Activated CD4-positive, alpha-beta T cell treated with anti-CD3 and anti-CD28 coated beads, Interleukin-2, amount 10 ng/mL, durations not matched to agents 7 days and 5 days (primary cell): ENCODE measurements at regions not wholly inside any gene's neighbourhood (a gene's known extent, or its start where the extent isn't known, plus 50 kb on each side); places are given as distances from the start of the nearest gene placed in this dataset.
"Not testable (repeated sequence)": the region's sequence is repeated elsewhere in the genome, so short reads cannot be mapped to it uniquely, and the experiment has no call there.

Experiments used
- CTCF ChIA-PET: fragments of 350-600 bp; sonication (Branson Sonifier 250); formaldehyde crosslinking; loops from one replicate; lab custom pipeline; 2021; ENCODE audit warnings: antibody characterized with exemption; lab: Charles Lee
- POLR2A ChIA-PET: fragments of 350-600 bp; sonication (Branson Sonifier 250); formaldehyde crosslinking; loops from one replicate; lab custom pipeline; 2021; ENCODE audit warnings: antibody characterized with exemption; lab: Charles Lee
- DNase-seq: peaks from one replicate; pipeline ENCODE4 v3.0.0-alpha.2; 2020
- H3K27ac Mint-ChIP-seq: one replicate; pipeline ENCODE4 v1.8.0; 2021; ENCODE audit warnings: mild to moderate bottlenecking, moderate library complexity, mixed read lengths
- H3K27me3 Mint-ChIP-seq: one replicate; pipeline ENCODE4 v1.8.0; 2021; ENCODE audit warnings: mixed read lengths
- H3K36me3 Mint-ChIP-seq: one replicate; pipeline ENCODE4 v1.8.0; 2021; ENCODE audit warnings: low read depth, mixed read lengths
- H3K4me1 Mint-ChIP-seq: one replicate; pipeline ENCODE4 v1.8.0; 2021; ENCODE audit warnings: mixed read lengths
- H3K4me3 Mint-ChIP-seq: one replicate; pipeline ENCODE4 v1.8.0; 2021; ENCODE audit warnings: mild to moderate bottlenecking, moderate library complexity, mixed read lengths
- H3K9me3 Mint-ChIP-seq: one replicate; pipeline ENCODE4 v1.8.0; 2021; ENCODE audit warnings: mixed read lengths

DNA sequence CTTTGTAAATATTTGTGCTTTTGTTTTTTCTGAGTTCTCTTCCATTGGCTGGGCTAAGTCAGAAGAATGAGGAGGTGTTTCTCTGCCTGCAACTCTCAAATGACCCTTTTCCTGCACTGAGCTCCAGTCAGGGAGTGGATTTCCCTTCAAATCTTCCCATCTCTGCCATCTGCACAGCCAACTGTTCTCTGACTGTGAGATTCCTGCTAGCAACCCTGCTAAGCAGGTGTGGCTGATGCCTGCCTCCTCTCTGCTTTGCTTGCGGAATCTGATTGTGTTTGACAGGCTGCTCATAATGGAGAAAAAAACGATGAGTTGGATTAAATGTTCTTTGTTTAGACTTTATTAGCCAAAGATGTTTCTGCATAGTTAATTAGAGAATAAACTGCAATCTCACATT is 519.8 kb downstream of the TMEM114 start:
- no peaks in the 10 kb centered on the region for H3K4me1 Mint-ChIP-seq

DNA sequence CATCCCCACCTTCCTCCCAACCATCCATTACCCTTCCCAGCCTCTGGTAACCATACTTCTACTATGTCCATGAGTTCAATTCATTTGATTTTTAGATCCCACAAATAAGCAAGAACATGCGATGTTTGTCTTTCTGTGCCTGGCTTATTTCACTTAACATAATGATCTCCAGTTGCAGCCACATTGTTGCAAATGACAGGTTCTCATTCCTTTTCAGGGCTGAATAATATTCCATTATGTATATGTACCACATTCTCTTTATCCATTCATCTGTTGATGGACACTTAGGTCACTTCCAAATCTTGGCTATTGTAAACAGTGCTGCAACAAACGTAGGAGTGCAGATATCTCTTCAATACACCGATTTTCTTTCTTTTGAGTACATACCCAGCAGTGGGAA is 522.1 kb downstream of the TMEM114 start:
- H3K27me3 Mint-ChIP-seq, CTCF ChIA-PET, H3K4me3 Mint-ChIP-seq, POLR2A ChIA-PET, DNase-seq, H3K4me1 Mint-ChIP-seq, H3K36me3 Mint-ChIP-seq, H3K27ac Mint-ChIP-seq: not testable (repeated sequence)
- peaks cover 30% of the 10 kb centered on the region for H3K9me3 Mint-ChIP-seq

More for the DNA sequence above, 519.8 kb downstream of the TMEM114 start:
- ChIA-PET CTCF (no interaction called here), POLR2A (no interaction called here)
- H3K9me3 Mint-ChIP-seq: peaks cover 17% of the 10 kb centered on the region
- no peaks in the 10 kb centered on the region for H3K27me3 Mint-ChIP-seq
- no peak overlapping the region for H3K4me3 Mint-ChIP-seq
- no peak overlapping the region for H3K27ac Mint-ChIP-seq
- DNase-seq: no peak
- no peaks in the 10 kb centered on the region for H3K36me3 Mint-ChIP-seq

DNA sequence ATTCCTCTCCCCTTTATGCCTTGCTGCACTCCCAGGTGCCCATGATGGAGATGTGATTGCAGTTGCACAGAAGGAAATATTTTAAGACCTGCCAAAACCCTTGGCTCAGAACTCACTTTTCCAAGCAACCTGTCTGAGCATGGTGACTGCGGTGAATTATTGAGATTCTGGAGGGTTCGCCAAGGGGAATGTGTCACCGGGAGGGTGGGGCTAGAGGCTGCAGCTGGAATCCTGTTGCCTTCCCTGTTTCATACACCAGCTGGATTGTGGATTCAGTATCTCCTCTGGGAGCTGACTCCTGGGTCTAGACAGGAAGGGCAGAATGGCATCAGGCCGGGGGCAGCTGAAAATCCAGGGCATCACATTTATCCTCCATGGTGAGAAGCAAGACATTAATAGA is 527.2 kb downstream of the TMEM114 start:
- DNase-seq: no peak
- POLR2A ChIA-PET: no interaction called here
- Mint-ChIP-seq H3K27me3 (no peaks in the 10 kb centered on the region), H3K36me3 (no peaks in the 10 kb centered on the region), H3K27ac (no peak overlapping the region), H3K4me3 (no peak overlapping the region), H3K4me1 (no peaks in the 10 kb centered on the region), H3K9me3 (peaks cover 34% of the 10 kb centered on the region)
- CTCF ChIA-PET: no interaction called here

DNA sequence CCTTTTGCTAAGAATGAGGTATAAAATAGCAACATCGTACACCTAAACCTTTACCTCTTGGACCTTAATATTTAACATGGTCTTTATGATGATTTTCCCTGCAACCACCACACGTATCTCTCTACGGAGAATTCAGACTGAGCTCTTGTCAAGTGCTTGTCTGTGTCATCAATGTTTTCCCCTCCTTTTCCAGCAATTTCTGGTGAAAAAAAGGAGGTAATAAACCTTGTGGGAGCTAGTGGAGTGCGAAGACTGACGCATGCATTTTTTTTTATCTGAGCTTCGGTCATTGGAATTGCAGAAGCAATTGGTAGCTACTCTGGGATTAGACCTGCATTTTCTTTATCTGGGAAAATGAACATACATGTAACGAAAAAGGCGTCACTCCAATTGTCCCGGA is 527.6 kb downstream of the TMEM114 start:
- Mint-ChIP-seq H3K9me3 (peaks cover 32% of the 10 kb centered on the region), H3K27ac (no peak overlapping the region), H3K27me3 (no peaks in the 10 kb centered on the region), H3K4me3 (no peak overlapping the region), H3K36me3 (no peaks in the 10 kb centered on the region), H3K4me1 (no peaks in the 10 kb centered on the region)
- POLR2A ChIA-PET: no interaction called here
- no peak for DNase-seq
- CTCF ChIA-PET: no interaction called here

DNA sequence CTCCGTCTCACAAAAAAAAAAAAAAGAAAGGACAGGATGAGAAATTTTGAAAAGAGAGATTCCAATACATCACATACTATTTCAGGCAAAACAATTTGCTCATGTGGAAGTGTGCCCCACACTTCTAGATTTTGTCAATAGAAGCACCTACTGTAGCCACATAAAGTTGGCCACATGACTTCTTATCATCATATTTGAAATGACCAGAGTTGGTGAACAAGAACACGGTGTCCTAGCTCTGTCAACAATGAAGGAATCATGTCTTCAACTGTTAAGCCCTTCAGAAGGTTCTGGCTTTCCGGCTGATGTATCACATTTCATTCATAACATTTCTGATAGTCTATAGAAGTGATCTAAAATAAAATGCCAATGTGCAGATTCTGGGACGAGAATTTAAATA is 534.5 kb downstream of the TMEM114 start:
- no peak overlapping the region for H3K4me3 Mint-ChIP-seq
- ChIA-PET CTCF (no interaction called here), POLR2A (no interaction called here)
- no peak overlapping the region for H3K27ac Mint-ChIP-seq
- no peak for DNase-seq
- H3K27me3 Mint-ChIP-seq: no peaks in the 10 kb centered on the region
- H3K4me1 Mint-ChIP-seq: no peaks in the 10 kb centered on the region
- peaks cover 15% of the 10 kb centered on the region for H3K9me3 Mint-ChIP-seq
- no peaks in the 10 kb centered on the region for H3K36me3 Mint-ChIP-seq

DNA sequence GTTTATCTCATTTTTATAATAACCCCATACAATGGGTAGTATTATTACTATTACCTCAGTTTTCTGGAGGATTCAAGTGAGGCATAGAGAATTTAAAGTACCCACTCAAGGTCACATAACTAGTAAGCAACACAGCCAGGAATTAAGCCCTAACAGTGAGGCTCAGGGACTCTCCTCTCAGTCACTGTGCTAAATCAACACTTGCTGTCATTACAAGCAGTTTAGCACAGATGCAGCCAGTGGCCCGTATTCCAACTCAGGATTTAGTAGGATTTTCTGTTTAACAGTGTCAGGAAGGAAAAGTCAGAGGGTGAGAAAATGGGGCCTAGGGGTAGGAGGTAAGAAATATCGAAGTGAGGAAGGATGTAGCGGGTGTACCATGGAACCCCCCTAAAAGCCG is 536.9 kb downstream of the TMEM114 start:
- ChIA-PET CTCF (no interaction called here), POLR2A (no interaction called here)
- H3K4me1 Mint-ChIP-seq: no peaks in the 10 kb centered on the region
- H3K4me3 Mint-ChIP-seq: no peak overlapping the region
- no peaks in the 10 kb centered on the region for H3K36me3 Mint-ChIP-seq
- peaks cover 15% of the 10 kb centered on the region for H3K9me3 Mint-ChIP-seq
- no peak for DNase-seq
- no peaks in the 10 kb centered on the region for H3K27me3 Mint-ChIP-seq
- H3K27ac Mint-ChIP-seq: no peak overlapping the region

DNA sequence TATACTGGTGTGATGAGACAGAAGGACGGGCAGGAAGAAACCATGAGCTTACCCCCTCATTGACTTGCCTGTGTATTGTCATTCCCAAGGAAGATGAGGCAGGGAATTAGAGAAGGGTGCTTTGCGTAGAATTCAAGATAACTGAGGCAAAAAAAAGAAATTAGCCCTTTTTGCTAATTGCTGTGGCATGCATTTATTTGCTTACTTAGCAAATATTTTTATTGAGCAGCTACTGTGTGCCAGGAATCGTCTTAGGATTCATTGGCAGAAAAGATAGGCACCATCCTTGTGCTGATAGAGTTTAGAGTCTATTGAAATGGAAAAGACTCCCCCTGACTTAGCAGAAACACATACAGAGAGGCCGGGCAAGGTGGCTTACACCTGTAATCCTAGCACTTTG is 541.9 kb downstream of the TMEM114 start:
- no peaks in the 10 kb centered on the region for H3K27me3 Mint-ChIP-seq
- POLR2A ChIA-PET: no interaction called here

DNA sequence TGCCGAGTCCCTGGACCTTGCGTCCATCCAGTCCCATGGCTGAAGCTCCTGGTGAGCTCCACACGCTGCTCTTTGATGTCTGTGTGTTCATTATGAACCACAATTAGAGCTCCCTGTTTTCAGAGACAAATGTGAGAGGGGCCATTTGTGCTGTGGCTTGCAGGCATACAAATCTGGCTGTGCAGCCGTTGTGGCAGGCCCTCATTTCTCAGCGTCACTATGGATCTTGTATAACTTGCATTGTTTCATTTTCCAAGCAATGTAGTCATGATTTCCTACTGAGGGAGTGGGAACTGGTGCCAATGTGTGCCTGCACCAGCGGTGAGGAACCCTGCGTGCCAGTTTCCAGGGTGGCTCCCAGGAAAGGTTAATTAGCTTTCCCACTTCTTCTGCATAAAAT is 542.6 kb downstream of the TMEM114 start:
- no peaks in the 10 kb centered on the region for H3K36me3 Mint-ChIP-seq
- DNase-seq: no peak
- ChIA-PET POLR2A (no interaction called here), CTCF (no interaction called here)
- no peak overlapping the region for H3K4me3 Mint-ChIP-seq
- H3K4me1 Mint-ChIP-seq: no peaks in the 10 kb centered on the region
- no peak overlapping the region for H3K27ac Mint-ChIP-seq
- H3K9me3 Mint-ChIP-seq: peaks cover 21% of the 10 kb centered on the region
- H3K27me3 Mint-ChIP-seq: no peaks in the 10 kb centered on the region

More for the DNA sequence above, 541.9 kb downstream of the TMEM114 start:
- H3K9me3 Mint-ChIP-seq: peaks cover 19% of the 10 kb centered on the region
- CTCF ChIA-PET: no interaction called here
- H3K27ac Mint-ChIP-seq: no peak overlapping the region
- H3K4me3 Mint-ChIP-seq: no peak overlapping the region
- H3K36me3 Mint-ChIP-seq: no peaks in the 10 kb centered on the region
- DNase-seq: no peak
- no peaks in the 10 kb centered on the region for H3K4me1 Mint-ChIP-seq

DNA sequence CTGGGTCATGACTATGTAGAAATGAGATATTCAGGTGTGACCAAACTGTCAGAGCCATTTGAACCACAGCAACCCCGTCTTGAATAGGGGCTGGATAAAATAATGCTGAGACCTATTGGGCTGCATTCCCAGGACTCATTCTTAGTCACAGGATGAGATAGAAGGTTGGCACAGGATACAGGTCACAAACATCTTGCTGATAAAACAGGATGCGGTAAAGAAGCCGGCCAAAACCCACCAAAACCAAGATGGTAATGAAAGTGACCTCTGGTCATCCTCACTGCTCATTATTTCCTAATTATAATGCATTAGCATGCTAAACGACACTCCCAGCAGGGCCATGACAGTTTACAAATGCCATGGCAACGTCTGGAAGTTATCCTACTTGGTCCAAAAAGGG is 545.5 kb downstream of the TMEM114 start:
- no peak for DNase-seq
- H3K27me3 Mint-ChIP-seq: no peaks in the 10 kb centered on the region
- ChIA-PET POLR2A (no interaction called here), CTCF (no interaction called here)
- H3K36me3 Mint-ChIP-seq: no peaks in the 10 kb centered on the region
- no peak overlapping the region for H3K27ac Mint-ChIP-seq
- H3K4me3 Mint-ChIP-seq: no peak overlapping the region
- no peaks in the 10 kb centered on the region for H3K4me1 Mint-ChIP-seq
- peaks cover 25% of the 10 kb centered on the region for H3K9me3 Mint-ChIP-seq

DNA sequence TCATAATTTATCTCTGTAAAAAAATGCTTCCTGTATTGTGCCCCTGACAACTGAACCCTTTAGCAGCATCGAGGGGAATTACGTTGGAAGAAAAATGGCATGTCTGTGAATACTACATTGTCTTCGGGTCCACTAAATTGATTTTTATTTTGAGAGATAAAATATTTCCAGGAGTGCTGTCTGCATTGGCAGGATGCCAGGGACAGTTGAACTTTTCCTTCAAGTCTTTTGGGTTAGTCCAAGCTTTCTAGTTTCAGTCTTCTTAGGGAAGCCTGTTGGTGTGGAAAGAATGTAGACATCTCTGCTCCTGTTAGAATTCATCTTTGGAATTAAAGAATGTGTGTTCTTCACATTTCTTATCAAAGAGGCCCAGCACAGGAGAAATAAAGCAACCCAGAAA is 557.9 kb downstream of the TMEM114 start:
- ChIA-PET POLR2A (no interaction called here), CTCF (no interaction called here)
- Mint-ChIP-seq H3K36me3 (no peaks in the 10 kb centered on the region), H3K27ac (no peak overlapping the region), H3K4me3 (no peak overlapping the region), H3K27me3 (no peaks in the 10 kb centered on the region), H3K4me1 (no peaks in the 10 kb centered on the region), H3K9me3 (peaks cover 16% of the 10 kb centered on the region)
- no peak for DNase-seq

DNA sequence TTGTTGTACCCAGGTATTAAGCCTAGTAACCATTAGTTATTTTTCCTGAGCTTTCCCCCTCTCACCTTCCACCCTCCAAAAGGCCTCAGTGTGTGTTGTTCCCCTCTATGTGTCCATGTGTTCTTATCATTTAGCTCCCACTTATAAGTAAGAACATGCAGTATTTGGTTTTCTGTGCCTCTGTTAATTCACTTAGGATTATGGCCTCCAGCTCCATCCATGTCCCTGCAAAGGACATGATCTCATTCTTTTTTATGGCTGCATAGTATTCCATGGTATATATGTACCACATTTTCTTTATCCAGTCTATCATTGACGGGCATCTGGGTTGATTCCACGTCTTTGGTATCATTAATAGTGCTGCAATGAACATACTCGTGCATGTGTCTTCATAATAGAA is 560.3 kb downstream of the TMEM114 start:
- H3K4me3 Mint-ChIP-seq, DNase-seq, H3K27me3 Mint-ChIP-seq, H3K4me1 Mint-ChIP-seq, CTCF ChIA-PET, POLR2A ChIA-PET, H3K36me3 Mint-ChIP-seq, H3K27ac Mint-ChIP-seq: not testable (repeated sequence)
- H3K9me3 Mint-ChIP-seq: peaks cover 14% of the 10 kb centered on the region

DNA sequence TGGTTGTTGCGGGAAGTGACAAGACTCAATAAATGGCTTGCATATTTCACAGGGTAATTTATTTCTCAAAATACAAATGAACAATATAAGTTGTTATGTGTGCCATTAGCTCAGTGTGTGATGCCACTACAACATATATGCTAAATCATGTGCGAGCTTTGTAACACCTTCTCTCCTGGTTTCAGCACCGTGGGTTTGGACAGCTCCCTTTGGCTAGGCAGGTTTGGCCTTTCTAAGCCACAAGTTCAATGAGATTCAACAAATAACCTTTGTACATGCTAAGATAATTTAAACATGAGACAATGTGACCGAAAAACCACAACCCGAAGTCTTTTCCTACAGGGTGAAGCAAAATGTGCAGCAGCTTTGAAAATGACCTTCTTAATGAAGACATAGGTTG is 563.9 kb downstream of the TMEM114 start:
- Mint-ChIP-seq H3K4me1 (no peaks in the 10 kb centered on the region), H3K36me3 (no peaks in the 10 kb centered on the region), H3K27ac (no peak overlapping the region), H3K9me3 (peaks cover 14% of the 10 kb centered on the region), H3K4me3 (no peak overlapping the region), H3K27me3 (no peaks in the 10 kb centered on the region)
- no peak for DNase-seq
- POLR2A ChIA-PET: no interaction called here
- CTCF ChIA-PET: no interaction called here

DNA sequence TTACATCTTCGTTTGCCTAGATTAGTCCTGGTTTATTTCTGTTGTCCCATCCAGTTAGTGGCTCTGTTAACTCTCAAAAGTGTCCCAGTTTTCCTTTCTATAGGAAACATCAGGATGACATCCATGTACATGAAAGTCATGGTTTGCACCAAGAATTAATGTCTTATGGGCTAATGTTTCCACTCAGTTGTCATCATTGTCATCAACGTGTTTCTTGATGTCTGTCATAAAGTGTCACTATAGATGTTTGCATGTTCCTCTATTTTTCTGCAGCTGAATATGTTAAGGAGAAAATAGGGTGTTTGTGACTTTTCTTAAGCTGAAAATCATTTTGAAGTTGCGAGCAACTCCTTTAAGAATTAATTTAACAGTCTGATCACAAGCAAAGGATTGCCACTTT is 567.0 kb downstream of the TMEM114 start:
- Mint-ChIP-seq H3K36me3 (no peaks in the 10 kb centered on the region), H3K4me3 (no peak overlapping the region), H3K27ac (no peak overlapping the region), H3K4me1 (no peaks in the 10 kb centered on the region), H3K27me3 (no peaks in the 10 kb centered on the region), H3K9me3 (peaks cover 13% of the 10 kb centered on the region)
- DNase-seq: no peak
- ChIA-PET POLR2A (no interaction called here), CTCF (no interaction called here)

DNA sequence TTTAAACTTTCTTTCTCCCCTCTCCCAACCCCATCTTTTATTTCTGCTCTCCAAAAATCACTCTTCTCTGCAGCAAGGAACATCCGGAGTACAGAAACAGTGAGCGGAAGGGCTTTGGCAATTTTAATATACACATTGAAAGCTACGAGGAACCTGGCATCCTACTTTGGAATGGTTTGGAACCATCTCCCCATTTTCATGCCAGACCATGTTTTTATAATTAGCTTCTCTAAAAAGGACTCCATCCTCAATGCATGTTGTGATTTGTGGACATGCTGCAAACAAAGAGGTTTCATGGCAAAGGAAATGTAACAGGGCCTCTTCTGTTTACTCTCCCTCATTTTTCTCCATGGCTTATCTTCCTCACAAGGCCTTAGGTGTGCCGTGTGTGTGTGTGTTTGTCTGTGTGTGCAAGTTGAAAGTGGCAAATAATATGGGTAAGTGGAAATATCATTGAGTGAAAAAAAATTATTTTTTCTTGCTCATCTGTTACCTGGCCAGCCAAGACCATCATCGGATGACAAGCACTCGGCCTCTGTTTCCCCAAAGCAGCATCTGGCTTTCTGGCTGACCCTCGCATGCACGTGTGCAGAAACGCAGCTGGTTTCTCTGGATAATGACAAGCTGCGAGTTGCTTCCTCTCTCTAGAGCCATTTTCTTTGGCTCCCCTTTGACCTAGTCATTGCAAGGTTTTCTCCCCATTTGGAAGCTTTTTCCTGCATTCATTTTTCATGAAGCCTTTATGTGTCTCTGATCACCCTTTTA is 585.0 kb downstream of the TMEM114 start:
- H3K36me3 Mint-ChIP-seq: no peaks in the 10 kb centered on the region
- no peak for DNase-seq
- ChIA-PET CTCF (no interaction called here), POLR2A (no interaction called here)
- H3K4me3 Mint-ChIP-seq: no peak overlapping the region
- peaks cover 28% of the 10 kb centered on the region for H3K9me3 Mint-ChIP-seq
- H3K27ac Mint-ChIP-seq: no peak overlapping the region
- no peaks in the 10 kb centered on the region for H3K4me1 Mint-ChIP-seq
- no peaks in the 10 kb centered on the region for H3K27me3 Mint-ChIP-seq
